ENCODE measurements at regions not wholly inside any gene's neighbourhood (a gene's known extent, or its start where the extent isn't known, plus 50 kb on each side); places are given as distances from the start of the nearest gene placed in this dataset.
"Not testable (repeated sequence)": the region's sequence is repeated elsewhere in the genome, so short reads cannot be mapped to it uniquely, and the experiment has no call there.

DNA sequence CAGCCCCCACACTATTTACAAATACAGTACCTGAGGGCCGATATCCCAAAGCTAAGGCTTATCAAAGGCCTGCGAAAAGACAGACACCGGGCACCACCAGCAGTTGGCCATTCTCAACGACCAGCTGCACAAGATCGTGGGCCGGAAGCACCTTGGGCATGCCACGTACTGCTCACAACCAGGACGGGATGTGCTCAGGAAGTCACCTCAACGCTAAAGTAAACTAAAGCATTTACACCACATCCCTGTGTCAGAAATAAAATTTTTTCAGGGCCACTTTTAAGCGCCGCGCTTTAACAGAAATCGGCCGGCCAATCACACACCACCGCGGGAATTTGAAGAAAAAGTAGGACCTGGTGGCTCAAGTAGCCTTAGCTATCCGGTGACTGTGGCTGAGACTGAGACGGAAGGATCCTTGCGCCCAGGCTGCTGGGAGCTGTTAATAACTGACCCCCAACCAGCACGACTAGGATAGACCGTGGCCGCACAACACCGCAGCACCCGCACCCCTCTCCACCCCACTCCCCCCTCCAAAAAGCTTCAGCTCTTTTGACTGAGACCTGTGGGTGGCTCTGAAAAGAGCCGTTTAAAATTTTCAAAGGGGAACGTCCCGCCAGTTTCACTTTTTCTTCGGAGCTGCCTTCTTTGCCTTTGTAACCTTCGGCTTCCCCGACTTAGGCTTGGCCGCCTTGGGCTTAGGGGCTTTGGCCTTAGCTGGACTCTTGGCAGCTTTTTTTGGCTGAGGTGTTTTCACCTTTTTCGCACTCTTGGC lies 131.2 kb upstream of the BTN3A2 start:
- H3K36me3 ChIP-seq (ENCODE audit: low read length) = no peaks in the 10 kb centered on the region
- H3K79me2 ChIP-seq (ENCODE audit: insufficient read depth, low read length) = no peaks in the 10 kb centered on the region
- H3K9me2 ChIP-seq (replicated peaks; ENCODE audit: insufficient read depth, low read length) = no peaks in the 10 kb centered on the region
- no peaks in the 10 kb centered on the region for H3K27me3 ChIP-seq (ENCODE audit: low read length)
- H3K4me2 ChIP-seq (ENCODE audit: low read depth, low read length, poor library complexity, severe bottlenecking) = peak overlapping the region; percentile 91
- no peaks in the 10 kb centered on the region for H4K20me1 ChIP-seq (ENCODE audit: low read depth, low read length)
- H3K4me3 ChIP-seq (ENCODE audit: insufficient read depth, low read length, poor library complexity, severe bottlenecking) = peak overlapping the region; percentile 57
- no peaks in the 10 kb centered on the region for H3K9me3 ChIP-seq (ENCODE audit: insufficient read depth, low read length)
- H3F3A ChIP-seq (ENCODE audit: insufficient read depth) = peaks cover 45% of the 10 kb centered on the region
- H3K9ac ChIP-seq (ENCODE audit: low read length) = peak overlapping the region; percentile 79
- TF ChIP-seq, protein P1, sequence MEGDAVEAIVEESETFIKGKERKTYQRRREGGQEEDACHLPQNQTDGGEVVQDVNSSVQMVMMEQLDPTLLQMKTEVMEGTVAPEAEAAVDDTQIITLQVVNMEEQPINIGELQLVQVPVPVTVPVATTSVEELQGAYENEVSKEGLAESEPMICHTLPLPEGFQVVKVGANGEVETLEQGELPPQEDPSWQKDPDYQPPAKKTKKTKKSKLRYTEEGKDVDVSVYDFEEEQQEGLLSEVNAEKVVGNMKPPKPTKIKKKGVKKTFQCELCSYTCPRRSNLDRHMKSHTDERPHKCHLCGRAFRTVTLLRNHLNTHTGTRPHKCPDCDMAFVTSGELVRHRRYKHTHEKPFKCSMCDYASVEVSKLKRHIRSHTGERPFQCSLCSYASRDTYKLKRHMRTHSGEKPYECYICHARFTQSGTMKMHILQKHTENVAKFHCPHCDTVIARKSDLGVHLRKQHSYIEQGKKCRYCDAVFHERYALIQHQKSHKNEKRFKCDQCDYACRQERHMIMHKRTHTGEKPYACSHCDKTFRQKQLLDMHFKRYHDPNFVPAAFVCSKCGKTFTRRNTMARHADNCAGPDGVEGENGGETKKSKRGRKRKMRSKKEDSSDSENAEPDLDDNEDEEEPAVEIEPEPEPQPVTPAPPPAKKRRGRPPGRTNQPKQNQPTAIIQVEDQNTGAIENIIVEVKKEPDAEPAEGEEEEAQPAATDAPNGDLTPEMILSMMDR (IDR thresholded peaks at IDR 0.05; ENCODE audit: insufficient read depth, low read length, poor library complexity, severe bottlenecking) = no peak
- no peak for TF ChIP-seq EZH2phosphoT487 (conservative IDR thresholded peaks at IDR 0.05; ENCODE audit: low read length)
- H3K27ac ChIP-seq (ENCODE audit: low read depth, low read length) = peak overlapping the region; percentile 88
- peak overlapping the region; percentile 98 for H2AFZ ChIP-seq (ENCODE audit: low read depth, low read length, severe bottlenecking)

- H3K4me2 ChIP-seq (ENCODE audit: low read depth, low read length, poor library complexity, severe bottlenecking) = peak overlapping the region; percentile 91
- H3F3A ChIP-seq (ENCODE audit: insufficient read depth) = peaks cover 45% of the 10 kb centered on the region
- no peaks in the 10 kb centered on the region for H4K20me1 ChIP-seq (ENCODE audit: low read depth, low read length)
- H3K9ac ChIP-seq (ENCODE audit: low read length) = peak overlapping the region; percentile 79
- H3K27me3 ChIP-seq (ENCODE audit: low read length) = no peaks in the 10 kb centered on the region
- peak overlapping the region; percentile 57 for H3K4me3 ChIP-seq (ENCODE audit: insufficient read depth, low read length, poor library complexity, severe bottlenecking)
- no peaks in the 10 kb centered on the region for H3K79me2 ChIP-seq (ENCODE audit: insufficient read depth, low read length)
- peak overlapping the region; percentile 88 for H3K27ac ChIP-seq (ENCODE audit: low read depth, low read length)
- H3K9me3 ChIP-seq (ENCODE audit: insufficient read depth, low read length) = no peaks in the 10 kb centered on the region
- no peaks in the 10 kb centered on the region for H3K9me2 ChIP-seq (replicated peaks; ENCODE audit: insufficient read depth, low read length)
- H3K36me3 ChIP-seq (ENCODE audit: low read length) = no peaks in the 10 kb centered on the region
- no peak for TF ChIP-seq EZH2phosphoT487 (conservative IDR thresholded peaks at IDR 0.05; ENCODE audit: low read length)
- TF ChIP-seq, protein P1 (IDR thresholded peaks at IDR 0.05; ENCODE audit: insufficient read depth, low read length, poor library complexity, severe bottlenecking) = no peak
- H2AFZ ChIP-seq (ENCODE audit: low read depth, low read length, severe bottlenecking) = peak overlapping the region; percentile 98
Measured at GRCh38 chr6:26234421-26235301, 130.3 kb upstream of the BTN3A2 start.

- Histone ChIP-seq H3K36me3 (ENCODE audit: low read length) (no peaks in the 10 kb centered on the region), H4K20me1 (ENCODE audit: low read depth, low read length) (no peaks in the 10 kb centered on the region), H3F3A (ENCODE audit: insufficient read depth) (peaks cover 45% of the 10 kb centered on the region), H3K27me3 (ENCODE audit: low read length) (no peaks in the 10 kb centered on the region), H3K9ac (ENCODE audit: low read length) (peak overlapping the region; percentile 79), H3K4me2 (ENCODE audit: low read depth, low read length, poor library complexity, severe bottlenecking) (peak overlapping the region; percentile 91), H3K9me2 (replicated peaks; ENCODE audit: insufficient read depth, low read length) (no peaks in the 10 kb centered on the region), H3K79me2 (ENCODE audit: insufficient read depth, low read length) (no peaks in the 10 kb centered on the region), H3K27ac (ENCODE audit: low read depth, low read length) (peak overlapping the region; percentile 88), H3K9me3 (ENCODE audit: insufficient read depth, low read length) (no peaks in the 10 kb centered on the region), H3K4me3 (ENCODE audit: insufficient read depth, low read length, poor library complexity, severe bottlenecking) (peak overlapping the region; percentile 57), H2AFZ (ENCODE audit: low read depth, low read length, severe bottlenecking) (peak overlapping the region; percentile 98)
- no peak for TF ChIP-seq EZH2phosphoT487 (conservative IDR thresholded peaks at IDR 0.05; ENCODE audit: low read length)
- TF ChIP-seq, protein P1 (IDR thresholded peaks at IDR 0.05; ENCODE audit: insufficient read depth, low read length, poor library complexity, severe bottlenecking) = no peak
Measured at GRCh38 chr6:26235302-26235670, 129.7 kb upstream of the BTN3A2 start.

GRCh38 chr6:26239415-26239814 lies 125.6 kb upstream of the BTN3A2 start:
- H3K9me2 ChIP-seq (replicated peaks; ENCODE audit: insufficient read depth, low read length); H2AFZ ChIP-seq (ENCODE audit: low read depth, low read length, severe bottlenecking); H3K9me3 ChIP-seq (ENCODE audit: insufficient read depth, low read length); H4K20me1 ChIP-seq (ENCODE audit: low read depth, low read length); H3K36me3 ChIP-seq (ENCODE audit: low read length); H3K9ac ChIP-seq (ENCODE audit: low read length); H3K4me2 ChIP-seq (ENCODE audit: low read depth, low read length, poor library complexity, severe bottlenecking); H3K27me3 ChIP-seq (ENCODE audit: low read length); H3K4me3 ChIP-seq (ENCODE audit: insufficient read depth, low read length, poor library complexity, severe bottlenecking); H3K79me2 ChIP-seq (ENCODE audit: insufficient read depth, low read length); H3K27ac ChIP-seq (ENCODE audit: low read depth, low read length): not testable (repeated sequence)
- peaks cover 10% of the 10 kb centered on the region for H3F3A ChIP-seq (ENCODE audit: insufficient read depth)

Measured in SU-DHL-6 (cell line).